WTC11 (cell line): ENCODE measurements at regions not wholly inside any gene's neighbourhood (a gene's known extent, or its start where the extent isn't known, plus 50 kb on each side); places are given as distances from the start of the nearest gene placed in this dataset.

Experiments
- AFF4 ChIP-seq: sonication (generic); formaldehyde crosslinking; IDR thresholded peaks from 2 replicates; pipeline ENCODE4 v1.8.1; 2023; ENCODE audit warnings: mild to moderate bottlenecking, missing genetic modification reagents, borderline replicate concordance
- CTCF ChIP-seq: fragments of 200-600 bp; IDR thresholded peaks from 2 replicates; pipeline ENCODE4 v1.8.0; 2022; ENCODE audit warnings: antibody characterized with exemption
- EMX1 ChIP-seq: fragments of 250-450 bp; sonication (Bioruptor Pico); IDR thresholded peaks from 2 replicates; pipeline ENCODE4 v1.8.0; 2021; ENCODE audit warnings: mild to moderate bottlenecking
- GABPB1 ChIP-seq: sonication (generic); formaldehyde crosslinking; IDR thresholded peaks from 2 replicates; pipeline ENCODE4 v1.8.1; 2023; ENCODE audit warnings: mild to moderate bottlenecking, missing genetic modification reagents
- PRRX2 ChIP-seq: fragments of 250-450 bp; sonication (Bioruptor Pico); IDR thresholded peaks from 2 replicates; pipeline ENCODE4 v1.8.0; 2021; ENCODE audit warnings: mild to moderate bottlenecking
- SP1 ChIP-seq: sonication (generic); formaldehyde crosslinking; conservative IDR thresholded peaks from 2 replicates; pipeline ENCODE4 v1.8.1; 2022; ENCODE audit warnings: missing genetic modification reagents
- ZBTB21 ChIP-seq: sonication (generic); formaldehyde crosslinking; IDR thresholded peaks from 2 replicates; pipeline ENCODE4 v1.8.1; 2023; ENCODE audit warnings: mild to moderate bottlenecking, missing genetic modification reagents, borderline replicate concordance
- ZNF317 ChIP-seq: sonication (generic); formaldehyde crosslinking; IDR thresholded peaks from 2 replicates; pipeline ENCODE4 v1.8.1; 2023; ENCODE audit warnings: low read depth, mild to moderate bottlenecking, moderate library complexity, missing genetic modification reagents, borderline replicate concordance

- TF ChIP-seq AFF4 (CRISPR knock-in tag) (no peak), CTCF (no peak), SP1 (CRISPR knock-in tag) (no peak), ZNF317 (CRISPR knock-in tag) (no peak), PRRX2 (no peak), GABPB1 (CRISPR knock-in tag) (no peak), EMX1 (CRISPR knock-in tag) (no peak), ZBTB21 (CRISPR knock-in tag) (no peak)
These were observed 307.3 kb upstream of the TSHZ3 start for GRCh38 chr19:31656507-31656906.
